ENCODE measurements at regions not wholly inside any gene's neighbourhood (a gene's known extent, or its start where the extent isn't known, plus 50 kb on each side); places are given as distances from the start of the nearest gene placed in this dataset.

DNA sequence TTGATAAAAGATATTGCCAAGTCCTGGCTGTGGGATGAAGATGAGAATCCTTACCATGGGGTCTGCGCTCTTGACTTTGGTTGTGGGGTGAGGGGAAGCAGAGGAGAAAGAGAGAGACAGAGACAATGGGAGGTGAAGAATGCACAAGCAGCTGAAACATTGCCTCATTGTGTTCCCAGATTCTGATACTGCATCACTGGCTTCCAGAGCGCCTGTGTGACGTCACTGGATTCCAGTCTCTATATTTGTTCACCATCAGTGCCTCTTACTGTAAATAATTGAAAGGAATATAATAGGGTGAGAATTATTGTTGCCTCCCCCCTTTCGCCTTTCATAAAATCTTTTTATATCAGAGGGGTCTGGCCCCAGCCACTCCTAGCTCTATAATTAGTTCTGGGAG, 188.9 kb upstream of the NTF3 start:
- peaks cover 26% of the 10 kb centered on the region; the same call in 1 of the 2 replicates for H3K9me2 ChIP-seq (ENCODE audit: insufficient read depth)
- no peak overlapping the region for H3K27ac Mint-ChIP-seq
- H3K27me3 Mint-ChIP-seq (ENCODE audit: insufficient read depth, low read depth, poor library complexity), result peaks cover 6% of the 10 kb centered on the region
- H3K4me1 Mint-ChIP-seq, result peaks cover 38% of the 10 kb centered on the region
- no peaks in the 10 kb centered on the region for H3F3A ChIP-seq (replicated peaks; ENCODE audit: low read depth)
- H3K9me3 Mint-ChIP-seq, result peaks cover 4% of the 10 kb centered on the region; the same call in 2 of the 3 replicates
- H3K27ac ChIP-seq (ENCODE audit: low read depth), result no peak overlapping the region
- no peak overlapping the region for H2AFZ ChIP-seq
- H3K36me3 ChIP-seq (ENCODE audit: insufficient read depth), result no peaks in the 10 kb centered on the region
- no peaks in the 10 kb centered on the region for H3K79me2 ChIP-seq (replicated peaks; ENCODE audit: insufficient read depth)
- H3K4me3 ChIP-seq, result no peak overlapping the region
- DNase-seq (ENCODE audit: low spot score) (no peak), ATAC-seq (no peak)
- H3K36me3 Mint-ChIP-seq (ENCODE audit: low read depth), result peaks cover 4% of the 10 kb centered on the region; the same call in 1 of the 3 replicates
- H4K20me1 ChIP-seq (replicated peaks; ENCODE audit: insufficient read depth), result no peaks in the 10 kb centered on the region
- peaks cover 34% of the 10 kb centered on the region for H3K4me1 ChIP-seq (ENCODE audit: insufficient read depth)
- TF ChIP-seq, protein P1, sequence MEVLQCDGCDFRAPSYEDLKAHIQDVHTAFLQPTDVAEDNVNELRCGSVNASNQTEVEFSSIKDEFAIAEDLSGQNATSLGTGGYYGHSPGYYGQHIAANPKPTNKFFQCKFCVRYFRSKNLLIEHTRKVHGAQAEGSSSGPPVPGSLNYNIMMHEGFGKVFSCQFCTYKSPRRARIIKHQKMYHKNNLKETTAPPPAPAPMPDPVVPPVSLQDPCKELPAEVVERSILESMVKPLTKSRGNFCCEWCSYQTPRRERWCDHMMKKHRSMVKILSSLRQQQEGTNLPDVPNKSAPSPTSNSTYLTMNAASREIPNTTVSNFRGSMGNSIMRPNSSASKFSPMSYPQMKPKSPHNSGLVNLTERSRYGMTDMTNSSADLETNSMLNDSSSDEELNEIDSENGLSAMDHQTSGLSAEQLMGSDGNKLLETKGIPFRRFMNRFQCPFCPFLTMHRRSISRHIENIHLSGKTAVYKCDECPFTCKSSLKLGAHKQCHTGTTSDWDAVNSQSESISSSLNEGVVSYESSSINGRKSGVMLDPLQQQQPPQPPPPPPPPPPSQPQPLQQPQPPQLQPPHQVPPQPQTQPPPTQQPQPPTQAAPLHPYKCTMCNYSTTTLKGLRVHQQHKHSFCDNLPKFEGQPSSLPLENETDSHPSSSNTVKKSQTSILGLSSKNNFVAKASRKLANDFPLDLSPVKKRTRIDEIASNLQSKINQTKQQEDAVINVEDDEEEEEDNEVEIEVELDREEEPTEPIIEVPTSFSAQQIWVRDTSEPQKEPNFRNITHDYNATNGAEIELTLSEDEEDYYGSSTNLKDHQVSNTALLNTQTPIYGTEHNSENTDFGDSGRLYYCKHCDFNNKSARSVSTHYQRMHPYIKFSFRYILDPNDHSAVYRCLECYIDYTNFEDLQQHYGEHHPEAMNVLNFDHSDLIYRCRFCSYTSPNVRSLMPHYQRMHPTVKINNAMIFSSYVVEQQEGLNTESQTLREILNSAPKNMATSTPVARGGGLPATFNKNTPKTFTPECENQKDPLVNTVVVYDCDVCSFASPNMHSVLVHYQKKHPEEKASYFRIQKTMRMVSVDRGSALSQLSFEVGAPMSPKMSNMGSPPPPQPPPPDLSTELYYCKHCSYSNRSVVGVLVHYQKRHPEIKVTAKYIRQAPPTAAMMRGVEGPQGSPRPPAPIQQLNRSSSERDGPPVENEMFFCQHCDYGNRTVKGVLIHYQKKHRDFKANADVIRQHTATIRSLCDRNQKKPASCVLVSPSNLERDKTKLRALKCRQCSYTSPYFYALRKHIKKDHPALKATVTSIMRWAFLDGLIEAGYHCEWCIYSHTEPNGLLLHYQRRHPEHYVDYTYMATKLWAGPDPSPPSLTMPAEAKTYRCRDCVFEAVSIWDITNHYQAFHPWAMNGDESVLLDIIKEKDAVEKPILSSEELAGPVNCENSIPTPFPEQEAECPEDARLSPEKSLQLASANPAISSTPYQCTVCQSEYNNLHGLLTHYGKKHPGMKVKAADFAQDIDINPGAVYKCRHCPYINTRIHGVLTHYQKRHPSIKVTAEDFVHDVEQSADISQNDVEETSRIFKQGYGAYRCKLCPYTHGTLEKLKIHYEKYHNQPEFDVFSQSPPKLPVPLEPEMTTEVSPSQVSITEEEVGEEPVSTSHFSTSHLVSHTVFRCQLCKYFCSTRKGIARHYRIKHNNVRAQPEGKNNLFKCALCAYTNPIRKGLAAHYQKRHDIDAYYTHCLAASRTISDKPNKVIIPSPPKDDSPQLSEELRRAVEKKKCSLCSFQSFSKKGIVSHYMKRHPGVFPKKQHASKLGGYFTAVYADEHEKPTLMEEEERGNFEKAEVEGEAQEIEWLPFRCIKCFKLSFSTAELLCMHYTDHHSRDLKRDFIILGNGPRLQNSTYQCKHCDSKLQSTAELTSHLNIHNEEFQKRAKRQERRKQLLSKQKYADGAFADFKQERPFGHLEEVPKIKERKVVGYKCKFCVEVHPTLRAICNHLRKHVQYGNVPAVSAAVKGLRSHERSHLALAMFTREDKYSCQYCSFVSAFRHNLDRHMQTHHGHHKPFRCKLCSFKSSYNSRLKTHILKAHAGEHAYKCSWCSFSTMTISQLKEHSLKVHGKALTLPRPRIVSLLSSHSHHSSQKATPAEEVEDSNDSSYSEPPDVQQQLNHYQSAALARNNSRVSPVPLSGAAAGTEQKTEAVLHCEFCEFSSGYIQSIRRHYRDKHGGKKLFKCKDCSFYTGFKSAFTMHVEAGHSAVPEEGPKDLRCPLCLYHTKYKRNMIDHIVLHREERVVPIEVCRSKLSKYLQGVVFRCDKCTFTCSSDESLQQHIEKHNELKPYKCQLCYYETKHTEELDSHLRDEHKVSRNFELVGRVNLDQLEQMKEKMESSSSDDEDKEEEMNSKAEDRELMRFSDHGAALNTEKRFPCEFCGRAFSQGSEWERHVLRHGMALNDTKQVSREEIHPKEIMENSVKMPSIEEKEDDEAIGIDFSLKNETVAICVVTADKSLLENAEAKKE (CRISPR knock-in tag; IDR thresholded peaks at IDR 0.05), result no peak
- TF ChIP-seq EZH2phosphoT487 (IDR thresholded peaks at IDR 0.05; ENCODE audit: unreplicated experiment) (no peak), NANOG (IDR thresholded peaks at IDR 0.05; ENCODE audit: borderline replicate concordance) (no peak), ZNF114 (CRISPR knock-in tag; IDR thresholded peaks at IDR 0.05) (no peak), POLR2AphosphoS5 (IDR thresholded peaks at IDR 0.05; ENCODE audit: low read depth) (no peak), CREB1 (CRISPR knock-in tag; IDR thresholded peaks at IDR 0.05; ENCODE audit: low read depth) (no peak), STAT1 (IDR thresholded peaks at IDR 0.05; ENCODE audit: unreplicated experiment) (no peak)
- TF ChIP-seq, protein P2, sequence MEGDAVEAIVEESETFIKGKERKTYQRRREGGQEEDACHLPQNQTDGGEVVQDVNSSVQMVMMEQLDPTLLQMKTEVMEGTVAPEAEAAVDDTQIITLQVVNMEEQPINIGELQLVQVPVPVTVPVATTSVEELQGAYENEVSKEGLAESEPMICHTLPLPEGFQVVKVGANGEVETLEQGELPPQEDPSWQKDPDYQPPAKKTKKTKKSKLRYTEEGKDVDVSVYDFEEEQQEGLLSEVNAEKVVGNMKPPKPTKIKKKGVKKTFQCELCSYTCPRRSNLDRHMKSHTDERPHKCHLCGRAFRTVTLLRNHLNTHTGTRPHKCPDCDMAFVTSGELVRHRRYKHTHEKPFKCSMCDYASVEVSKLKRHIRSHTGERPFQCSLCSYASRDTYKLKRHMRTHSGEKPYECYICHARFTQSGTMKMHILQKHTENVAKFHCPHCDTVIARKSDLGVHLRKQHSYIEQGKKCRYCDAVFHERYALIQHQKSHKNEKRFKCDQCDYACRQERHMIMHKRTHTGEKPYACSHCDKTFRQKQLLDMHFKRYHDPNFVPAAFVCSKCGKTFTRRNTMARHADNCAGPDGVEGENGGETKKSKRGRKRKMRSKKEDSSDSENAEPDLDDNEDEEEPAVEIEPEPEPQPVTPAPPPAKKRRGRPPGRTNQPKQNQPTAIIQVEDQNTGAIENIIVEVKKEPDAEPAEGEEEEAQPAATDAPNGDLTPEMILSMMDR (conservative IDR thresholded peaks at IDR 0.05; ENCODE audit: low read depth in 2 of 2), result no peak
- TF ChIP-seq, protein P3, sequence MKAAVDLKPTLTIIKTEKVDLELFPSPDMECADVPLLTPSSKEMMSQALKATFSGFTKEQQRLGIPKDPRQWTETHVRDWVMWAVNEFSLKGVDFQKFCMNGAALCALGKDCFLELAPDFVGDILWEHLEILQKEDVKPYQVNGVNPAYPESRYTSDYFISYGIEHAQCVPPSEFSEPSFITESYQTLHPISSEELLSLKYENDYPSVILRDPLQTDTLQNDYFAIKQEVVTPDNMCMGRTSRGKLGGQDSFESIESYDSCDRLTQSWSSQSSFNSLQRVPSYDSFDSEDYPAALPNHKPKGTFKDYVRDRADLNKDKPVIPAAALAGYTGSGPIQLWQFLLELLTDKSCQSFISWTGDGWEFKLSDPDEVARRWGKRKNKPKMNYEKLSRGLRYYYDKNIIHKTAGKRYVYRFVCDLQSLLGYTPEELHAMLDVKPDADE (IDR thresholded peaks at IDR 0.05), result no peak
- H3K4me2 ChIP-seq, result no peak overlapping the region
- no peak overlapping the region for H3K4me3 Mint-ChIP-seq
- H3K27me3 ChIP-seq (ENCODE audit: insufficient read depth), result no peaks in the 10 kb centered on the region
